Fibroblast of lung (primary cell): ENCODE measurements at regions not wholly inside any gene's neighbourhood (a gene's known extent, or its start where the extent isn't known, plus 50 kb on each side); places are given as distances from the start of the nearest gene placed in this dataset.

Experiments used
- DNase-seq, 2 donors: peaks; one replicate each; pipeline versions ENCODE4 v3.0.0 to v3.0.0-alpha.2; 2010; ENCODE audit warnings: low read depth in 2 of 2
- H2AFZ ChIP-seq: 2 replicates; pipeline ENCODE4 v1.5.1; 2012; ENCODE audit warnings: low read length, control low read depth, inconsistent platforms
- H3K27ac ChIP-seq: 2 replicates; pipeline ENCODE4 v1.5.1; 2011; ENCODE audit warnings: low read length, control low read depth; ENCODE audit not compliant: insufficient read depth
- H3K27me3 ChIP-seq: 2 replicates; pipeline ENCODE4 v1.5.1; 2011; ENCODE audit warnings: mild to moderate bottlenecking, low read length; ENCODE audit not compliant: control insufficient read depth, insufficient read depth
- H3K36me3 ChIP-seq: 2 replicates; pipeline ENCODE4 v1.5.1; 2011; ENCODE audit warnings: low read length; ENCODE audit not compliant: control insufficient read depth, insufficient read depth
- H3K4me1 ChIP-seq: 2 replicates; pipeline ENCODE4 v1.5.1; 2011; ENCODE audit warnings: low read length; ENCODE audit not compliant: control insufficient read depth, insufficient read depth; ENCODE audit errors: extremely low read depth
- H3K4me2 ChIP-seq: 2 replicates; pipeline ENCODE4 v1.5.1; 2011; ENCODE audit warnings: low read length, control low read depth; ENCODE audit not compliant: insufficient read depth; ENCODE audit errors: extremely low read depth
- H3K4me3 ChIP-seq, 4 experiments: fragments of 200-600 bp in 1 of 4; sonication (generic) in 1 of 4; replicated peaks in 1 of 4; 2 replicates each; pipeline ENCODE4 v1.5.1; 2011 to 2016; ENCODE audit warnings: low read length in 4 of 4, low read depth in 3 of 4, mild to moderate bottlenecking in 3 of 4, control low read depth in 2 of 4, inconsistent platforms in 1 of 4, mixed read lengths in 1 of 4; ENCODE audit not compliant: insufficient read depth in 1 of 4; ENCODE audit errors: control extremely low read depth in 1 of 4
- H3K79me2 ChIP-seq: 2 replicates; pipeline ENCODE4 v1.5.1; 2012; ENCODE audit warnings: mild to moderate bottlenecking, low read length, inconsistent platforms; ENCODE audit not compliant: control insufficient read depth, insufficient read depth
- H3K9ac ChIP-seq: 2 replicates; pipeline ENCODE4 v1.5.1; 2011; ENCODE audit warnings: mild to moderate bottlenecking, low read length, control low read depth; ENCODE audit not compliant: insufficient read depth
- H3K9me3 ChIP-seq: 2 replicates; pipeline ENCODE4 v1.5.1; 2012; ENCODE audit warnings: low read depth, low read length; ENCODE audit not compliant: control insufficient read depth, insufficient read depth
- H4K20me1 ChIP-seq: 2 replicates; pipeline ENCODE4 v1.5.1; 2011; ENCODE audit warnings: low read length; ENCODE audit not compliant: control insufficient read depth, insufficient read depth; ENCODE audit errors: extremely low read depth
- CTCF ChIP-seq, 2 donors: IDR thresholded peaks in 1 of 2; conservative IDR thresholded peaks in 1 of 2; 1 replicate in 1 of 2; 2 replicates in 1 of 2; pipeline ENCODE4 v1.5.1; 2011 to 2012; ENCODE audit warnings: low read length in 2 of 2, control low read depth in 1 of 2, inconsistent platforms in 1 of 2, low read depth in 1 of 2, mild to moderate bottlenecking in 1 of 2
- EZH2 ChIP-seq: IDR thresholded peaks from 2 replicates; pipeline ENCODE4 v1.5.1; 2012; ENCODE audit warnings: low read length, control low read depth, mild to moderate bottlenecking; ENCODE audit errors: missing control alignments

DNA sequence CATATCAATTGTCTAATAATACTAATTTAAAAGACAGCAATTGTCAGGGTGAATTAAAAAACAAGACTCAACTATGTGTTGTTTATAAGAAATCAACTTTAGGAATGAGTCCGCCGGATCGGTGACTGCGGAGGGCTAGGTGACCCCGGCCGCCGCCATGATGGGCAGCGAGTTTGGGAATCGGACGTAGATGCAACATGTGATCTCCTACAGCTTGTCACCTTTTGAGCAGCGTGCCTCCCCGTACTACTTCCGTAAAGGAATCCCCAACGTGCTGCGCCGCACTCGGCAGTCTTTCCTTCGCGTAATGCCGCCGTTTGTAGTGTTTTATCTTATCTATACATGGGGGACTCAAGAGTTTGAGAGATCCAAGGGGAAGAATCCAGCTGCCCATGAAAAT, 742.5 kb upstream of the PABPC4L start:
- Histone ChIP-seq H3K9me3 (no peaks in the 10 kb centered on the region), H3K27ac (no peak overlapping the region), H3K36me3 (no peaks in the 10 kb centered on the region), H3K27me3 (no peaks in the 10 kb centered on the region), H3K79me2 (no peaks in the 10 kb centered on the region), H3K4me1 (no peaks in the 10 kb centered on the region), H3K4me2 (no peak overlapping the region), H4K20me1 (no peaks in the 10 kb centered on the region), H2AFZ (no peak overlapping the region), H3K9ac (no peak overlapping the region), H3K4me3 (no peak overlapping the region)
- DNase-seq = no peak
- TF ChIP-seq CTCF (conservative IDR thresholded peaks at IDR 0.05 in 1 of 2, IDR thresholded peaks at IDR 0.05 in 1 of 2; ENCODE audit: low read depth in 1 of 2, low read length in 2 of 2) (no peak), EZH2 (no peak)

DNA sequence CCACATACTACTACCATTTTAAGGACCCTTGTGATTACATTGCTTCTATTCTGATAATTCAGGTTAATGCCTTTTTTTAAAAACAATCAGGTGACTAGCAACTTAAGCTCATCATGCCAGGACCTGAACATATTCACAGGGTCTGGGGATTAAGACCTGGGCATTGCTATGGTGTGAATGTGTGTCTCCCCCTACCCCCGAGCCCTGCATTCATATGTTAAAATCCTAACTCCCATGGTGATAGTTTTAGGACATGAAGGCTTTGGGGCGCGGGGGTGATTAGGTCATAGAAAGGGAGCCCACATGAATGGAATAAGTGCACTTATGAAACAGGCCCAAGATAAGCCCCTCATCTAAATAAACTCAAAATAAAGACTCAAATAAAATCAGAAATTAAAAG, 734.4 kb upstream of the PABPC4L start:
- Histone ChIP-seq H2AFZ (no peak overlapping the region), H4K20me1 (no peaks in the 10 kb centered on the region), H3K9me3 (no peaks in the 10 kb centered on the region), H3K4me2 (no peak overlapping the region), H3K9ac (no peak overlapping the region), H3K27ac (no peak overlapping the region), H3K79me2 (no peaks in the 10 kb centered on the region), H3K4me3 (no peak overlapping the region), H3K27me3 (no peaks in the 10 kb centered on the region), H3K36me3 (no peaks in the 10 kb centered on the region), H3K4me1 (no peaks in the 10 kb centered on the region)
- no peak for TF ChIP-seq EZH2
- TF ChIP-seq CTCF (conservative IDR thresholded peaks at IDR 0.05 in 1 of 2, IDR thresholded peaks at IDR 0.05 in 1 of 2; ENCODE audit: low read depth in 1 of 2, low read length in 2 of 2) = no peak
- DNase-seq = no peak

- H2AFZ ChIP-seq = no peak overlapping the region
- no peak overlapping the region for H3K27ac ChIP-seq
- no peaks in the 10 kb centered on the region for H3K36me3 ChIP-seq
- H3K9ac ChIP-seq = no peak overlapping the region
- DNase-seq = peak in 1 of 2 donors; percentile 1
- H3K79me2 ChIP-seq = no peaks in the 10 kb centered on the region
- H4K20me1 ChIP-seq = no peaks in the 10 kb centered on the region
- no peak for TF ChIP-seq EZH2
- peak; percentile 19 to 26 for TF ChIP-seq CTCF (conservative IDR thresholded peaks at IDR 0.05 in 1 of 2, IDR thresholded peaks at IDR 0.05 in 1 of 2; ENCODE audit: low read depth in 1 of 2, low read length in 2 of 2)
- no peaks in the 10 kb centered on the region for H3K27me3 ChIP-seq
- H3K9me3 ChIP-seq = no peaks in the 10 kb centered on the region
- H3K4me2 ChIP-seq = no peak overlapping the region
- H3K4me1 ChIP-seq = no peaks in the 10 kb centered on the region
- no peak overlapping the region for H3K4me3 ChIP-seq
Measured at GRCh38 chr4:134935320-134935719, 733.7 kb upstream of the PABPC4L start.
